ENCODE measurements at regions not wholly inside any gene's neighbourhood (a gene's known extent, or its start where the extent isn't known, plus 50 kb on each side); places are given as distances from the start of the nearest gene placed in this dataset.

DNA sequence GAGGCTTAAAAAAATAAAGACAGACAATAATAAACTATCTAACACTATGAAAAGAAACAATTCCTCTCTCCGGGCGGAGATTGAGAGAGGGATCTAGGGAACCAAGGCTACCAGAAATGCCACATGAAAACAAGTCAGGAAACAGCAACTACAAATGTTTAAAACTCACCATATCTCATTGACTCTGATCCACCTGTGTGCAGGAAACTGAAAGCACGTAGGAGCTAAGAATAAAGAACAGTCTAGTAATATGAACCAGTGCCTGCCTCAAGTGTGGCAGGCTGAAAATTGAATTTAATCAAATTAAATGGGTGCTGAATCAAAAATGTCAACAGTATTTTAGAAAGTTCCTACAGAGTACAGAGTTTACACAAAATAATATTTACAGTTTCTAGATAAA lies 1701.0 kb downstream of the SLITRK5 start:
- no peak for ATAC-seq (ENCODE audit: low read depth)
- POLR2A ChIA-PET (ENCODE audit: unreplicated experiment): no interaction called here

More for the DNA sequence above, 1701.0 kb downstream of the SLITRK5 start:
- Histone ChIP-seq H4K5ac (ENCODE audit: low read depth, low read length) (no peak overlapping the region), H2BK15ac (ENCODE audit: low read depth, low read length) (no peak overlapping the region), H4K20me1 (ENCODE audit: insufficient read depth, low read length) (no peaks in the 10 kb centered on the region), H2AFZ (replicated peaks; ENCODE audit: low read length, poor library complexity) (no peak overlapping the region), H3K4me2 (ENCODE audit: low read depth, low read length) (no peak overlapping the region), H3K4me1 (ENCODE audit: control insufficient read depth, insufficient read depth, low read length) (no peaks in the 10 kb centered on the region), H2BK20ac (ENCODE audit: low read depth, low read length) (no peak overlapping the region), H3K27me3 (ENCODE audit: control insufficient read depth, insufficient read depth, low read length) (no peaks in the 10 kb centered on the region), H2BK120ac (ENCODE audit: low read depth, low read length) (no peak overlapping the region), H2AK5ac (ENCODE audit: low read depth, low read length) (no peak overlapping the region), H2BK5ac (ENCODE audit: low read depth, low read length, poor library complexity, severe bottlenecking) (no peak overlapping the region), H3K27ac (ENCODE audit: insufficient read depth, low read length) (no peak overlapping the region), H2AK9ac (replicated peaks; ENCODE audit: low read depth, low read length, poor library complexity) (no peak overlapping the region), H3K56ac (ENCODE audit: extremely low read depth, insufficient read depth, low read length) (no peak overlapping the region), H3K36me3 (ENCODE audit: control insufficient read depth, insufficient read depth, low read length) (no peaks in the 10 kb centered on the region), H3K9ac (ENCODE audit: low read depth, low read length) (no peak overlapping the region), H4K91ac (ENCODE audit: insufficient read depth, low read depth, low read length) (no peak overlapping the region), H3K79me1 (ENCODE audit: low read depth in 1 of 2, low read length in 2 of 2) (no peaks in the 10 kb centered on the region), H3K14ac (replicated peaks; ENCODE audit: low read depth, low read length) (no peak overlapping the region), H3K4me3 (ENCODE audit: insufficient read depth, low read depth, low read length) (no peak overlapping the region), H3K23ac (ENCODE audit: low read depth, low read length) (no peak overlapping the region), H3K18ac (ENCODE audit: low read depth, low read length) (no peak overlapping the region), H3K9me3 (ENCODE audit: control insufficient read depth, insufficient read depth, low read length) (no peaks in the 10 kb centered on the region; the same call in 1 of the 2 replicates), H3K9me1 (ENCODE audit: insufficient read depth, low read length) (no peaks in the 10 kb centered on the region), H3K4ac (ENCODE audit: low read depth, low read length) (no peak overlapping the region), H4K8ac (ENCODE audit: low read depth in 2 of 2, low read length in 2 of 2) (no peak overlapping the region)
- BruUV-seq (replicated peaks): no TSS peak
- intact Hi-C loops (cut with micrococcal nuclease) (no loop called here), dilution Hi-C loops (cut with HindIII; ENCODE audit: low sequenced_read_pairs, unreplicated experiment) (no loop called here), in situ Hi-C loops (cut with MboI; ENCODE audit: low sequenced_read_pairs) (no loop called here)
- CTCF ChIA-PET: no interaction called here
- no peak for TF ChIP-seq BHLHE40 (IDR thresholded peaks at IDR 0.05; ENCODE audit: low read depth, low read length)
- no peak for TF ChIP-seq CHD1 (IDR thresholded peaks at IDR 0.05; ENCODE audit: low read depth, low read length)
- no peak for TF ChIP-seq MXI1 (IDR thresholded peaks at IDR 0.05; ENCODE audit: borderline replicate concordance, low read depth, low read length)
- TF ChIP-seq RAD21 (IDR thresholded peaks at IDR 0.05; ENCODE audit: low read length): no peak
- WGBS, 2 experiments (ENCODE audit: extremely low coverage in 2 of 2, insufficient read length in 1 of 2): no CpG with 5 or more reads among the region's 3 CpGs
- DNase-seq: no peak

All from IMR-90 (cell line).